GM21529 (cell line): ENCODE measurements at regions not wholly inside any gene's neighbourhood (a gene's known extent, or its start where the extent isn't known, plus 50 kb on each side); places are given as distances from the start of the nearest gene placed in this dataset.
A peak's percentile ranks its signal among the peaks of the same experiment; 100 is the strongest.

Experiments used
- ATAC-seq: cut with Tn5 transposase; IDR thresholded peaks from one replicate; pipeline ENCODE4 v1.9.1; 2021; ENCODE audit not compliant: unreplicated experiment

DNA sequence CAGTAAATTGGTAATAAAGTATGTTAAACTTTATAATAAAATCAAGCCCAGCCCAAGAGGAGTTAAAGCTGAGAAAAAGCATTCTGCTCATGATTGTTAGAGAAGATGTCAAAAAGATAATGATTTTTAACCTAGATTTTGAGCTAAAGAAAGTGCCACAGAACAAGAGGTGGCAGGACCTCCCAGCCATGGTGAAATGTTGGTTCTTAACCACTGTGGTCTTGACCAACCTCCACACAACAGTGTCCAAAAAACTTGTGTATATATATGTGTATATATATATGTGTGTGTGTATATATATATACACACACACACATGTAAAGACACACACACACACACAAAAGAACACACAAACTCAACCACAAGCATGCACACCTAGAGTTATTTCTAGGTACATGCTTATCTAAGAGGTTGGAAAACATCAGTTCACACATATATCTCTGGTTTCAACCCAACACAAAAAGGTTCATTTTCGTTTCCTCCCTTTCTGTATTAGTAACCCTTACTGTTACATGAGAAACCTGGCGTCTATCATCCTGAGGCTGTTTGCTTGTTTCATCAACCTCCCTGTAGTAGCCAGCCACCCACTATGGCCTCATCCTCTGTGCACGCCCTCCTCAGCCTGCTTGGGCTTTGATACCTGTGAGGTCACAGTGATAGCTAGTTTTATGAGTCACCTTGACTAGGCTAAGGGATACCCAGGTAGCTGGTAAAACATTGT lies 631.8 kb upstream of the ID2 start:
- peak; percentile 93 for ATAC-seq

DNA sequence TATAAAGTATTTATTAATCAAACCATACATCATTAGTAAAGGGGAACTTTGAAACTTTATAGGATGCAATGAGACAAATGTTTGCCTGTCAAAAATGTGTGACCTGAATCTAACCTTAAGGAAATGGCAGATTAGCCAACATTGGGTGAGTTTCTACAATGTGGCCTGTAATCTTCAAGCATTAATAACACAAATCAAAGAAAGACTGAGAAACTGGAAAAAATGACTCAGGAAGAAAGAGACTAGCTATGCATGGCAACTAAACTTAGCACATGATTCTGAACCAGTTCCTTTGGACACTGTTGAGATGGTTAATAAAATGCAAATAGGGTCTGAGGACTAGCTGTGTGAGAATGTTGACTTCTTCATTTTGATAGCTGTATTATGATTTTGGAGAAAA lies 628.6 kb upstream of the ID2 start:
- no peak for ATAC-seq

DNA sequence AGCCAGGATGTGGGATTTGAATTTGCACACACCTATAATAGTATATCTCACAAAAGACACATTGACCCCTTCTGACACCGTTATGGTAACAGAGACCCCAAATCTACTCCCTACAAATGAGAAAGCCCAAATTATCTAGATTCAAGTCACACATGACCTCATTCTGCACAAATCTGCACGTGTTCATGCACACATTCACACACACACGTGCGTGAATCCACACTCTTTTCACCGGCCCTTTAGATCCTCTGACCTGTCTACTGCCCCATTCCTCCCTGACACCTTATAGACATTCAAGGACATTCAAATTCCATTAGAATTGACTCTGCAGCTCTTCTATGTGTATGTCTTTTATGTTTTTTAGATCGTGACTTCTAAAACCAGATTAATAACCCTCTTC lies 627.8 kb upstream of the ID2 start:
- no peak for ATAC-seq

DNA sequence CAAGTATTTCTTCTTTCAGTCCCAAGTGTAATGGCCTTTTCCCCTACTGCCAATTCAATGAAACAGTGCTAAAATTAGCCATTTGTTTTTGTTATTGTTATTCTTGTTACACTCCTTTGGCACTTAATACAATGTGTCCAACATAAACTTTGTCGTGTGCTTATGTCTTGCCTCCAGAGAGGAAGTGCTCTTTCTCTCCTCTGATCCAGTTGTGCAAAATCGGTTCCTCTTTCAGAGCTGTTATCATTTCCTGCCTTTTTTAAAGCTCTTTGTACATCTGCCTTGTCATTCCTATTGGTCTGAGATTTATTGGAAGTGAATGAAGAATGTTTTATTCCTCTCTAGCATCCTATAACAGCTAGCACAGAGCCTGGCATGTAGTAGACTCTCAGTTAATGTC lies 623.2 kb upstream of the ID2 start:
- peak; percentile 77 for ATAC-seq

DNA sequence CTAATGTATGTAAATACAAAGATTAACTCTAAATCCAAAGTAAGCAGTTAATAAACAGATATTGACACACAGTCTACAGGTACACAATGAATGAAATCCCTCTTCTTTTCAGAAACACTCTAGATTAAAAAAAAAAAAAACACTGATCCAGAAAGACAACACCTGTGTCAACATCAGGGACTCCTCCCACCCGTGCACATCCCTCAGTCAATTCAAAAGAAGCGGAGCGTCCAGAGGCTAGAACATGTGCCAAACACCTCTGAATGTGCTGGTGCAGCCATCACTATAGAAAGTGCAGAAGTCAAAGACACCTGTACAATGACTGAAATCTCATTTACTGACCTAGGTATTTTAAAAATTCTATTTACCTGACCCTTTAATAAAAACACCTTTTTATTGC lies 622.6 kb upstream of the ID2 start:
- ATAC-seq, result no peak

DNA sequence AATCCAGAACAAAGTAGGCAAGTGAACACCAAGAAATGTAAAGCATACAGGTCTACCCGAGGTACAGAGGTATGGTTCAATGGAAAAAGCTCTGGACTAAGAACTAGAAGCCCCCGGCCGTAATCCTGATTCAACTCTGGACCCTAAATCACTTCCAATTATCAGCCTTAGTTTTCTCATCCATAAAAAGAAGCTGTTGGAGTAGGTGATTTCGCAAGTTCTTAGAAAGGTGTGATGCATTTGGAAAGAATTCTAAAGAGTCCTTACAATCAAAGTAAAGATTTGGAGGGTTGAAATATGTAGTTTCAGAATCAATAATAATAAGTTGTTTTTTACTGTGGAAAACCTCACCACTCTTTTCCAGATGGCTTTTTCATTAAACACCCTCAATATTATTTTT lies 622.1 kb upstream of the ID2 start:
- ATAC-seq, result no peak

DNA sequence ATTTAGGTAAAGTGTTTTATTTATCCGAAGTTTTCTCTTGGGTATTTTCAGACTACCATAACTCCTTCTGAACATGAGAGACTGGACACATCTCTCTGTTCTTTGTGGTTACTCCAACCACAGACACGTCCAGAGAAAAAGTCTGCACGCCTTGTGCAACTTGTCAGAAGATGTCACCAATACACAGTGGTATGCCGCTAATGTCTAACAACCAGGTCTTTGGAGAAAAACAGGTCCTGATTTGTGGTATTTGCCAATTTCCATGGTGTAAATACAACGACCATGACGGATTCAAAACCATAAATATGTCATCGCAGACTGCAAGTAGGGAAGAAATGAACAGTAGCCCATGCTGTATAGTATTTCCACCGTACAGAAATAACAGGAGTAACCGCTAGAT lies 620.6 kb upstream of the ID2 start:
- ATAC-seq, result no peak

DNA sequence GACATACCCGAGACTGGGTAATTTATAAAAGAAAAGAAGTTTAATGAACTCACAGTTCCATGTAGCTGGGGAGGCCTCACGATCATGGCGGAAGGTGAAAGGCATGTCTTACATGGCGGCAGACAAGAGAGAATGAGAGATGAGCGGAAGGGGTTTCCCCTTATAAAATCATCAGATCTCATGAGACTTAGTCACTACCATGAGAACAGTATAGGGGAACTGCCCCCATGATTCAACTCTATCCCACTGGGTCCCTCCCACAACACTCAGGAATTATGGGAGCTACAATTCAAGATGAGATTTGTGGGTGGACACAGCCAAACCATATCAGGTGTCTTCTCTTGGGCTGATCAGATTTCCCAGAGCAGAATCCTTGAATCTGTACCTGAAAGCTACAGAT lies 617.3 kb upstream of the ID2 start:
- no peak for ATAC-seq

DNA sequence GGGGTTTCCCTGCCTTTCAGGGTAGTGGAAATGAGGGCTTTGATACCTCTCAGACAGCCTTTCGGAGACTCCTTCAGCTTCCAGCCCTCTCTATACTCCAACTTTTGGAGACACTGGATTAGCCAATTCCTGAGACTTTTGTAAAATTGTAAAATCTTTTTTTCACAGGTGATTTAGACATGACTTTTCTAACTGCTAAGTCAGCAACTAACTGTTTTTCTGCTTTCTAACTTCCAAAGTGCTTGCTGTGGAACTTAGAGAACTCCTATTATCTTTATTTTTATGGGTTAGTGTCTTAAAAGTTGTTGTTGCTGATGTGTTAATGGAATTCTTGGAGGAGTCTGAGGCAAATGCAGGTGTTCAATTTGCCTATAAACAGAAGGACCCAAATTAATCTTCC lies 616.7 kb upstream of the ID2 start:
- no peak for ATAC-seq

DNA sequence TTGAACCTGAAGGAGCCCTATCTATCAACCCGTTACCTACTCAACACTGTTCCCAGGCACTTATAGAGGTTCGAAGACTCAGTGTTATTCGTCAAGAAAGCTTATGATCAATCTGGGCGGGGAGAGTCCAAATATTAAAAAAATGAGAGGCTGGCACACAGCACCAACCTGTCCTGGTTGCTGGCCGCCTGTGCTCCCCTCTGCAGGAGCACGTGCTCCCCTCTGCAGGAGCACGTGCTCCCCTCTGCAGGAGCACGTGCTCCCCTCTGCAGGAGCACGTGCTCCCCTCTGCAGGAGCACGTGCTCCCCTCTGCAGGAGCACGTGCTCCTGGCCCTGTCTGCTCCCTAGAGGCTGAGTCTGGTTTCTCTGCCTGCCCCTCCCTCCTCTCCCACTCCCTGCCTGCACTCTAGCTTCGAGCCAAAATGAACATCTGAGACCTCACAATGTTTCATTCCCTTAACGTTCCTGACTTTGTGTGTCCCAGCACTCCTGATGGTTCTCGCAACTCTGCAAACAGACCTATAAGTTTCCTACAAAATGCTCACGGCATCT lies 614.0 kb upstream of the ID2 start:
- ATAC-seq, result no peak

DNA sequence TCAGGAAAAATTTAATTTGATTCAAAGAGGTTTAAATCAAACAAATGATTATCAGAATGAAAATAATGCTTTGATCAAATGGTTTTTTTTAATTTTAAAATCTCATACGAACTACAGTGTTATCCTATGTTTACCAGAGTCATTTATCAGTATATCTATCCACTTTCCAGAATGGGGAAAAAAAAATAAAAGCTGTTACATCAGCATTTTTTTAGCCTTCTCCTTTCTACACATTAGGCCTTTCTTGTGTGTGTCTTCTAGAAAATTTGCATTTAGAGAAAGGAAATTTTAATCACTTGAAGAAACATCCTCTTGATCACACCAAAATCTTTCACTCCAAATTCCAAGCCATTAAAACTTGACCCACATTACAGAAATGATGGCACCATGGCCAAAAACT lies 608.9 kb upstream of the ID2 start:
- no peak for ATAC-seq

DNA sequence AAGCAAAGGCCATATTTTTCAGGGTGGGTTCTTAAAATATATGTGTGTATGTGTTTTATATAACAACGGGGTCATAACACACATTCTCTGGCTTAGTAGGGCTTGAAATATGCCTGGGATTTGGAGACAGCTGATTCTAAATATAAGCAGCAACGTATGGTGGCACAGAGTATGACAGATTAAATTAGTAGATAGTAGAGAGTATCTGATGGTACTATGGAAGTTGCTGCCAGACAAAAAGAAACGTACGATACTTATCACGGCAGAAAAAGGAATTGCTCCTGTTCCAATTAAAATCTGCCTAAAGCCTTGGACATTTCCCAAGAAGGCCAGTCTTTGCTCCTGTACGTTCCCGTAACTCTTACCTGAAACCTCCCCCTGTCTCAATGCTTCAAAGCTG lies 607.9 kb upstream of the ID2 start:
- no peak for ATAC-seq

DNA sequence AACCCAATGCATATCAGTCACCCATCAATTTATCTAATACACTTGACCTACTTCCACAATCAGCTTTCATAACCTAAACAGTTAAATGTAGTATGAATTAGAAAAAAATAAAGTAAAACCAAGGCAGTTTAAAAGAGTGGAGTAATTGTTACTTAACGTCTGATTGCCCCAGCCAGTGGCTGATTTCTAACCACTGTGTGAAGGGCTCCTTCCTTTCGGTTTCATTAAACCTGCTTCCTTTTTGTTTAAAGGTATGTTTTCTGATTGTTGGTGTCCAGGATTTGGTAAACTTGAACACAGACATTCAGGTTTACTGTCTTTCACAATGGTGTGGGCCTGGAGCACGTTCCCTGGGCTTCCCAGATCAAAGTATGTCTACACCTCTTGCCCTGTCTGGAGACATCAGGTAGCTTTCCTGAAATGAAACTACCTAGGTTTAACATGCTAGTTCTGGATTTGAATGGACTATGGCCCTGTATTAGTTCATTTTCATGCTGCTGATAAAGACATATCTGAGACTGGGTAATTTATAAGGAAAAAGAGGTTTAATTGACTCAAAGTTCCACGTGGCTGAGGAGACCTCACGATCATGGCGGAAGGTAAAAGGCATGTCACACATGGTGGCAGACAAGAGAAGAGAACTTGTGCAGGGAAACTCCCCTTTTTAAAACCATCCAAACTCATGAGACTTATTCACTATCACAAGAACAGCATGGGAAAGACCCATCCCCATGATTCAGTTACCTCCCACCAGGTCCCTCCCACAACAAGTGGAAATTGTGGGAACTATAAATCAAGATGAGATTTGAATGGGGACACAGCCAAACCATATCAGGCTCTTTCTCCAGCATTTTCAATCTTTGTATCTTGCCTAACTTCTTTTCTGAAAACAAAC lies 605.2 kb upstream of the ID2 start:
- no peak for ATAC-seq

DNA sequence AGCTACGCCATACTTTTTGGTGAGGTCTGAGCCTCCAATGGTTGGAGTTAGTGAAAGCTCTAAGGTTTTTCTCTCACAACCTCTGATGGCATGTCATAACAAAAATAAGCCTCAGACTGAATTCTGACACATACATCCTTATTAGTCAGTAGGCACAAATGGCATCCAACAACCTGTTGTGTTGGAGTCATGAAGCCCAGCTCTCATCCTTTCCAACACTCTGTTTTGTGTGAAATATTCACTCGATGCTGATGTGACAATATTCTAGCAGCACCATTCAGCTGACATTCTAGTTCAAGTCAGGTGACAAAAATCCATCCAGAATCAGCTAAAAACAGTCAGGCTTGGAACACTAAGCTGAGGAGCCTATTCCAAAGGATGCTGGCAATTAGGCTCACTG lies 603.2 kb upstream of the ID2 start:
- ATAC-seq, result no peak

DNA sequence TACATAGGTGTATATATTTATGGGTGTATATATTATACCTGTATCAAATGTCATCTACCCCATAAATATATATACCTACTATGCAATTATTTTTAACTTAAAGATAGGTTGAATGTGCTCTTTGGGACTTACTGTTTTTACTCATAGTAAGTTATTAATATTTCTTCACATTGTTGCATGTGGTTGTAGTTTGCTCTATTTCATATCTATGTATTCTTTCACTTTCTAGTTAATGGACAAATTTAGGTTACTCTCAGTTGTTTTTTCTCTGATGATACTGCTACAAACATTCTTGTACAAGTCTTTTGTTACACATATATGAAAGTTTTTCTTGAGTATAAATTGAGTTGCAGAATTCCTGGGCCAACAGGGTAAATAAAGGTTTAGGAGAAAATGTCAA lies 601.8 kb upstream of the ID2 start:
- ATAC-seq, result no peak

DNA sequence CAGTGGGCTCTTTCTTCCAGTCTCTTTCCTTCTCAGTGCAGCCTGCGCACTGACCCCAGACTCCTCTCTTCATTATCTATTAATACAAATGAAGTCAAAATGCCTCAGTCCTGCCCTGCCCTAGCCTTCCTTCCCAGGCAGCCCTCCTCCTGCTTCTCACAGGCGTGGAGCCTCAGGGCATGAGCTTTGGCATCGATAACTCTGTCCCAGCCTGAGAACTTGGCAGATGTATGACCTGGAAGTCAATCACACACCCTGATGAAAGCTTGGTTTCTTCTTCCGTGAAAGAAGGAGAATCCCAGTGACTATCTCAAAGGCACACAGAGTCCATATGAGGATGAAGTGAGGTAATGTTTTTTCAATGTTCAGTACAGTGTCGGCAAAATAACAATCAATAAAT lies 600.7 kb upstream of the ID2 start:
- no peak for ATAC-seq

DNA sequence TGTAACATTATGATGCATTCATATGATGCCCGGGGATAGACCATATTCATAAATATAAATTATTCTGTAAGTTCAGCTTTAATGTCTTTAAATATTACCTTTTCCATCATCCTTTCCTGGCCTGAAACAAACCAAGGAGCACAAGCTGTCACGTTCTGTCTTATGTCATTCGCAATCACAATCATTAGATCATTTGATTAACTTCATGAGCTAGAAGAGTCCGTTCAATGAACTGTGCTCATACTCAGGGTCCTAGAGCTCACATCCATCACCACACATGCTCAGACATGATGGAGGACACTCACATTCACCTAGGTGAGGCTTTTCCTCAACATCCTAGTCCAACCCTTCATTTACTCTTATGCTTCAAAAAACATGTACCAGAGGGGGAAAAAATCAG lies 599.0 kb upstream of the ID2 start:
- no peak for ATAC-seq

DNA sequence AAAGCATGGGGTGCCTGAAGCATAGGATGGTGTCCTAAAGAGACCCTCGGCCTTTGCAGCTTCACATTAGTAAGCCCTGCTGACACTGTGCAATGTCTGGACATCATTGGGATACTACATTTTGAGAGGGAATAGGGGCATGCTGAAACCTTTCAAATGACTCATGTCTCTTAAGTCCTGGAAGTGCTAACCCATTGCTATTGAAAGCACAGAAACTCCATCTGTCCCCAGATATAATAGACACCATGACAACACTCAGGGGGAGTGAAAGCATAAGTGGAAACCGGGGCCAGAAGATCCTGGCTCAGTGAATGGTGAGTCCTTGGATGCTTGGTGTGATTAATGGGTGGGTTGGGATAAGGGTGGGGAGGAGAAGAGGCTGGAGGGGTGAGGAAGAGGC lies 595.5 kb upstream of the ID2 start:
- ATAC-seq, result no peak

DNA sequence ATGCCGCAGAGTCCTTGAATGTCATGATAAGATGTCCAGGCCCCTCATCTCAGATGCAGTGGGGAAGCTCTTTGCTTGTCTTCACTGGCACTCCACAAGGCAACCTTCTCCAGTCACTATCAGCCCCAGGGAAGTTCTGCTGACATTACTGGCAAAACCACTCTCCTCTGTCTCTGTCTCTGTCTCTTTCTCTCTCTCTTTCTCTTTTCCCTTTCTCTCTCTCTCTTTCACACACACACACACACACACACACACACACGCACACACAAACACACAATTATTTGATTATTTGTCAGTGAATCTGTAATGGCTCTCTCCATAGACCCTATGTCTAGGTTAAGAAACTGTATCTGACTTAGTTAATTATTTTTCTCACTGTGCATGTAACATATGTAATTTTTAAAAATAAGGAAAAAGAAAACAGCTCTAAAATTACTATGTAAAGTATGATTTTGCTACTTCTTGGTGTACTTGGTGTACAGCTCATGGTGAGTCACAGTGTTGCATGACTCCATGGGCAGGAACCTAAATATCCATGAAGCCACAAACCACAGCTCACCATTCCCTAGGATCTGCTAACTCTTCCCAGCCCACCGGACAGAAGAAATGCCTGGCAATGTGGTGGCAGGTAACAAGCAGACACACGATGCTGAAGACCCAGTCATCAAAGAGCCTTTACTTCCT lies 594.9 kb upstream of the ID2 start:
- ATAC-seq, result no peak

DNA sequence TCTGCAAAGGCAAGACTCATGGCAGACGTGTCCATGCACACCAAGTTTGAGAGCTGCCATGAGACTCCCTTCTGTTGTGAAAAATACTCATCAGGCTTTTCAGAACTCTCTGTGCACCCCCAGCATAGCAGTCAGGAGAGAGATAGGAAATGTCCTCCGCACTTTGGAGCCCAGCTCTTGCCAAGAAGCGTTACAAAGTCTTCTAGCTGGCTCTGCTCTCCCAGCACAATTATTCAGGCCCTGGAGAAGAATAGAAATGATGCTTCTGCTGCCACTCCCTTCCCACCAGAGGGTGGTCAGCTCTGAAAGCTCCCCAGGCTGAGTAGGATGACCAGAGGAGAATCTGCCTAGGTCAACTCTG lies 594.4 kb upstream of the ID2 start:
- ATAC-seq, result no peak

DNA sequence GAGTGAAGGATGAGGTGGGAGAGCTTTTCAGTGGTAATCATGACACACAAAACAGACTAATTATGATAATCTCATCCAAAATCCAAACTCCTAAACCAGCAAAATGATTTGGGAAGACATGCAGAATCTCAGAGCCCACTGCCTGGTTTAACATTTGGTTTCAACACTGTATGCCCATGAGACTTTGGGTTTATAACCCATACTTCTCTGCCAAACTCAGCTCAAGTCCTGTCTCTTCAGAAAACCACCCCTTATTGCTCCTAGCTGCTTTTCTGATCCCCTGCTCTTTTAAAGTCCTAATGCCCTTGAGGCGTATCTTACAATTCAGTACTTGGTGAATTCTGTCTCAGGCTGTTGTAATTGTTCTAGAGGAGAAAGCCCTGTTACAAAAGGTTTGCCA lies 593.0 kb upstream of the ID2 start:
- ATAC-seq, result no peak

DNA sequence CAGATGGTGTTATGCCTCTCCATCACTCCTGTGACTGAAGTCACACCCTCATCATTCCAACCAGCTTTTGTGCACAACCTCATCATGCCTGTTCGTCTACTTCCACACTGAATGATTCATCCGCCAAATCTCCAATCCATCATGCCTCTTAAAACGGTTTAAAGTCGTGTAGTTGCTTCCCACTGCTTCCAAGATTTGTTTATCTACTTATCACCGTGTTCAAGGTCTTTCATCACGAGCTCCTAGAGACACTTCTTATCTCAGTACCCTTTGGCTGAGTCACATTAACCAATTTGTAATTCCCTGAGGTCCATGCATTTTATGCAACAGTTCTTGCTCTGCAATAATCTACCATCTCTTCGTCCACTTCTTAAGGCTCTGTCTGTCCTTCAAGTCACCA lies 592.3 kb upstream of the ID2 start:
- ATAC-seq, result no peak
